ENCODE measurements at regions not wholly inside any gene's neighbourhood (a gene's known extent, or its start where the extent isn't known, plus 50 kb on each side); places are given as distances from the start of the nearest gene placed in this dataset.
A peak's percentile ranks its signal among the peaks of the same experiment; 100 is the strongest.
"Not testable (repeated sequence)": the region's sequence is repeated elsewhere in the genome, so short reads cannot be mapped to it uniquely, and the experiment has no call there.

- DNase-seq: no peak
Observed at GRCh38 chr16:86718118-86718517, 139.8 kb downstream of the FOXL1 start.

GRCh38 chr16:86722970-86723369 is 144.6 kb downstream of the FOXL1 start:
- DNase-seq: no peak

DNA sequence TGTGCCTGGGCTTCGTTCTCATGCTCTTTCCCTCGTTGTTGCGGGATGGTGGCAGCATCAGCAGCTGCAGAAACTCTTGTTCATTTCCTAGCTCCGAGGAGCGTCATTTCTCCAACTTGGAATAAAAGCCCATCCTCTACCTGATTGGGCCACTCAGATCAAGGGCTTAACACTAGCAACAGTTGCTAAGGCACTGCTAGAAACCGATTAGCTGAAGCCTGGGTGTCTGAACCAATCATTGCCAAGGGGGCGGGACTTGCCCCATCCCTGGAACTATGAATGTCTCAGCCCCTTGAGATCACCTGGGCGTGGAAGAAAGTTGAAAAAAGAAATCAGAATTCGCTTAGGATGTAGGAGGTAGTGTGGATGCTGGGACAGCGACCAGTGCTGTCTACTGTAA is 145.3 kb downstream of the FOXL1 start:
- no peak for DNase-seq

DNA sequence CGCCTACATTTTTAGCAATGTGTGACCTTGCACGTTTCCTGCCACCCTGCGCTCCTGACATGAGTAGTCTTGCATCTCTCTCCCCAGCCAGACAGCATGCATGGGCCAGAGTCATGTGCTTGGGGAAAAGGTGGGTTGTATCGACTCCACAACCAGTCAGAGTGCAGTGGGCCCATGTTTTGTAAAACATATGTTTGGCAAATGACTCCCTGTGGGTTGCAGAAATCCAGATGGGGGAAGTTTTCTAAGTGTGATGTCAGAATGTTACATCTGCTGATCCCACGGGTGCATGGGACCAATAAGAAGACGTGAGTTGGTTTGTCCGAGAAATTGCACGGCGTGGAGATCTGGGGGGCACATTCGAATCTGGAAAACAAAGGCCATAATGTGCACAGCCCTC is 147.1 kb downstream of the FOXL1 start:
- DNase-seq: no peak

- DNase-seq: no peak
Observed at GRCh38 chr16:86726340-86726739, 148.0 kb downstream of the FOXL1 start.

- DNase-seq: no peak
Observed at GRCh38 chr16:86727131-86727530, 148.8 kb downstream of the FOXL1 start.

DNA sequence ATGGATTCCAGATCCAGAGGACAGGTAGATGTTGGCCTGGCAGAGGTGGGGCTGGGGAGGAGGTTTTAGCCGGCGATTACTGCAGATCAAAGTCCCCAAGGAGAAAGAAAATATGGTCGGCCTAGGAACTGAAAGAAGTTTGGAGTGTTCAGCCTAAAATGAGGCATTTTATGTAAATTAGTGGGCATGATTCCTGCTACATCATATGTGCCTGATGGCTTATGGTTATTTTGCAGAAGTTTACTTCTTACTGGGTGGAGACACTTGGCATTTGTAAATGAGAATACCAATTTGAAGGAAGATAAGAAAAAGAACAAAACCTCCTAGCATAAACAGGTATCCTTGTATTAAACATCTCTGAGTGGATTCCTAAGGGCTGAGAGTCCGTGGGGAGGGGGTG is 149.3 kb downstream of the FOXL1 start:
- DNase-seq: no peak

GRCh38 chr16:86729686-86730085 is 151.3 kb downstream of the FOXL1 start:
- DNase-seq: no peak

- DNase-seq: no peak
Observed at GRCh38 chr16:86730086-86730485, 151.7 kb downstream of the FOXL1 start.

GRCh38 chr16:86730597-86730996 is 152.2 kb downstream of the FOXL1 start:
- no peak for DNase-seq

DNA sequence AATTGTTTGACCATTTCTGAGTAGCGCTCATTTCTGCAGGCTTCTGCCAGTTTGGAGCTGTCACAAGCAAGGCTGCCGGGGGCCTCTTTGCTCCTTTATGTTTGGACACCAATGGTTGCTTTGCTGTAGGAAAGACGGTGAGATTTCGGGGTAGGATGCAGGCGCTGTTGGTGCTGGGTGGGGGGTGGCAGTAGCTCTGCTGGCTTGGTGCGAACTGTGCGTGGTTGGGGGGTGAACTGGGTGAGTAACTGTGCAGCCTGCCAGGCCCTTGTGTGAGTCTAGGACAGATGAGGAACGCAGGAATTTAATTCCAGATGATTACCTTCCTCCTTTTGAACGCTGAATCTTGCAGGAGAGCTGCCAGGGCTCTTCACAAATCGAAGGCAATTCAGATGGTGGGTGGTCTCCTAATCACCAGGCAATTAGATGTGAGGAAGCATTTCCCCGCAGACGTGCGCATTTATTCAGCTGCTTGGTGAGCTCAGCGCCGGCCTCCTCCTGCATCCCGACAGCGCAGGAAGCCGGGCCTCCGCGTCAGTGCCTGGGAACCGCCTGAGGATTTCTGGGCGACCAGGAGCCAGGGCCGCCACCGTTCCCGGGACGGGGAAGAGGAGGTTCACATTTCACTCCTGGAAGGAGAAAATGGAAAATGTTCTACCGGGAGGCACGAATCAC is 154.4 kb downstream of the FOXL1 start:
- peak; percentile 52 for DNase-seq

DNA sequence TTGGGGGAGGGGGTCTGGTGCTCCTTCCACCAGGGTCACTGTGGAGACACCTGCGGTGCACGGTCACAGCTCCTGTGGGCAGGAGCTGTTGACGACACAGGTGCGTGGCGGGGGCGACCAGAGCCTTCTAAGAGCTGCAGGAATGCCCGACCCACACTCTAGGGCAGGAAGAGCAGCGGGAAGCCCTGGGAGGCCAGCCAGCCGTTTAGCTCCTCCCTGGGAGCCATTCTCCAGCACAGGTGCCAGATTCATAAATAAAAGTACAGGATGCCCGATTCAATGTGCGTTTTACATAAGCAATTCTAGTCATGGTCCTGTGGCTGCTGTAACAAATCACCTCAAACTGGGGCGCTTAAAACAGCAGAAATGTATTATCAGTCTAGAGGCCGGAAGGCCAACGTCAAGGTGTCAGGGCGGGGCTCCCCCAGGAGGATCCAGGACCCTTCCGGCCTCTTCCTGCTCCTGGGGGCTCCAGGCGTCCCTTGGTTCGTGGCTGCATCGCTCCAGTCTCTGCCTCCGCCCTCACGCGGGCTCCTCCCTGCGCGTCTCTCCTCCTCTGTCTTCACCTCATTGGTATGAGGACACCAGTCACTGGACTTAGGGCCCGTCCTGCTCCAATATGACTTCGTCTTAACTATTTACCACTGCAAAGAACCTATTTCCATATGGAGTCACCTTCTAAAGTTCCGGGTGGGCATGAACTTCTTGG is 155.4 kb downstream of the FOXL1 start:
- no peak for DNase-seq

GRCh38 chr16:86734543-86735460 is 156.5 kb downstream of the FOXL1 start:
- no peak for DNase-seq

GRCh38 chr16:86735727-86736126 is 157.4 kb downstream of the FOXL1 start:
- peak; percentile 26 for DNase-seq

DNA sequence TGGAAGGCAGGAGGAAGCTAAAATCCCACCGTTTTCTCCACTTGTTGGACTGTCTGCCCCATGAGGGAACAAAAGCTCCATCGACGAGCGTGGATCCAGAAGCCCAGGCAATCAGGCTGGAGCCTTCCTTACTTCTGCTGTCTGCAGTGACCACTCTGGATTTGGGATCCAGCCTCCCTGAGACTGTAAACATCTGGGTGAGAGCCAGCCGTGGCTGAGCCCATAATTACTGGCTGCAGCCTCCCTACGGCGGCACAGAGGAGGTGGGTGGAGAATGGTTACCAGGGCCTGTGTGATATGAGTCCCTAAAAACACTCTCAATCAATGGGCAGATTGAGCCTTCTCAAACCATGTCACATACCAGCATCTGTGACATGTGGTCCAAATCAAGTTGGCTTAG is 158.2 kb downstream of the FOXL1 start:
- no peak for DNase-seq

GRCh38 chr16:86737083-86737482 is 158.7 kb downstream of the FOXL1 start:
- no peak for DNase-seq

DNA sequence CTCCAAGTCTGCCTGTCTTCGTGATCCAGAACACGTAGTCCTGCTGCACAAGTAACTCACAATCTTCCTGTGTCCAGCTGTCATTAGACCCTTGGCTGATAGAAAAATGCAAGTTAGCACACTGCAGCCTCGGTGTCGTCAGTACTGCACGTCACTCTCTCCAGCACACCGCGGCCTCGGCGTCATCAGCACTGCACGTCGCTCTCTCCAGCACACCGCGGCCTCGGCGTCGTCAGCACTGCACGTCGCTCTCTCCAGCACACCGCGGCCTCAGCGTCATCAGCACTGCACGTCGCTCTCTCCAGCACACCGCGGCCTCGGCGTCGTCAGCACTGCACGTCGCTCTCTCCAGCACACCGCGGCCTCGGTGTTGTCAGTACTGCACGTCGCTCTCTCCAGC is 160.0 kb downstream of the FOXL1 start:
- not testable (repeated sequence) for DNase-seq

DNA sequence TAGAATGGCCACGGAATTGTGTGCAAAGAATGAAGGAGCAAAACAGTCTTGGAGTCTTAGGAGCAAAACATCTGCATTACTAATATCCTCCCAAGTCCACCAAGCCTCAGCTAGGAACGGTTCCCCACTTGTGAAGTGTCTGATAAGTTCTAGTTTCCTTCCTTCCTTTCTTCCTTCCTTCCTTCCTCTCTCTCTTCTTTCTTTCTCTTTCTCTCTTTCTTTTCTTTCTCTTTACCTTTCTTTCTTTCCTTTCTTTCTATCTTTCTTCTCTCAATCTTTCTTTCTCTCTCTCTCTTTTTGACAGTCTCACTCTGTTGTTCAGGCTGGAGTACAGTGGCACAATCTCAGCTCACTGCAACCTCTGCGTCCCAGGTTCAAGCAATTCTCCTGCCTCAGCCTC is 160.8 kb downstream of the FOXL1 start:
- DNase-seq: no peak

DNA sequence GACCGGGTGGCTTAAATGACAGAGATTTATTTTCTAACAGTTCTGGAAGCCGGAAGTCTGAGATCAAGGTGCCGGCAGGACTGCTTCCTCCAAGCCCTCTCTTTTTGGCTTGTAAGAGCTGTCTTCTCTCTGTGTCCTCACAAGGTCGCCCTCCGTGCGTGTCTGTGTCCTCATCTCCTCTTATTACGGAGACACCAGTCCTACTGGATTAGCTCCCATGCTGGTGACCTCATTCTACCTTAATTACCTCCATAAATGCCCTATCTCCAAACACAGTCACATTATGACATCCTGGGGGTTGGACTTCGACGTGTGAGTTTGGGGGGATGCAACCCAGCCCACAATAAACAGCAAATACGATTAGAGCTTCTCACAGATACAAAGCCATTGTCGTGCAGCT is 161.5 kb downstream of the FOXL1 start:
- DNase-seq: no peak

GRCh38 chr16:86740298-86740697 is 161.9 kb downstream of the FOXL1 start:
- DNase-seq: no peak

- DNase-seq: peak; percentile 32
Observed at GRCh38 chr16:86740906-86741799, 162.8 kb downstream of the FOXL1 start.

DNA sequence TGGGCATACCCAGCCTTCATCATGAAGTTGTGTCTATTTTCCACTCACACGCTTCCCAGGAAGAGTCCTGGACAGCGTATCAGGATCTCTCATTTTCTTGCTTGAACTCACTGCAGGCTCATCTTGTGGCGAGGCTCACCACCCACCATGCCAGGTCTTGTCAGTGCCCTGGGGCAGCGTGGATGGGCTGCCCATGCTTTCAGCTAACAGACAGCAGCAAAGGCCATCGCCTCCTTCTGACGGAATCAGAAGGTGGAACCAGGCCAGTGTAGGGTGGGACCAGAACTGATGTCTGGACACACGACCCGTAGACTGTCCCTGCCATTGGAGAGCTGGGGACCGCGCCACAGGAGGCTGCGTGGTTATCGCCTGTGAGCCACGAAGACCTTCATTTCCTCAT is 169.4 kb downstream of the FOXL1 start:
- DNase-seq: no peak
